ENCODE measurements at regions not wholly inside any gene's neighbourhood (a gene's known extent, or its start where the extent isn't known, plus 50 kb on each side); places are given as distances from the start of the nearest gene placed in this dataset.

GRCh38 chr5:101676646-101677045 is 619.4 kb downstream of the SLCO4C1 start:
- Histone ChIP-seq H3K27me3 (replicated peaks in 1 of 4; ENCODE audit: control insufficient read depth in 3 of 4, extremely low read depth in 1 of 4, insufficient read depth in 3 of 4, low read length in 3 of 4) (no peaks in the 10 kb centered on the region), H3K79me1 (ENCODE audit: low read depth, low read length) (no peaks in the 10 kb centered on the region), H3K23me2 (ENCODE audit: low read depth, low read length) (no peaks in the 10 kb centered on the region), H3K36me3 (ENCODE audit: control insufficient read depth in 2 of 4, insufficient read depth in 4 of 4, low read length in 3 of 4) (no peaks in the 10 kb centered on the region), H3K18ac (ENCODE audit: extremely low read depth, low read length) (no peak overlapping the region), H2BK120ac (replicated peaks; ENCODE audit: low read depth, low read length) (no peak overlapping the region), H4K8ac (ENCODE audit: extremely low read depth, insufficient read depth, low read length) (no peak overlapping the region), H3K9me3 (ENCODE audit: insufficient read depth in 2 of 2, low read depth in 1 of 2, low read length in 1 of 2) (no peaks in the 10 kb centered on the region), H4K5ac (ENCODE audit: insufficient read length, low read depth, low read length) (no peak overlapping the region), H3K79me2 (ENCODE audit: control insufficient read depth in 1 of 2, insufficient read depth in 2 of 2, low read length in 2 of 2) (no peaks in the 10 kb centered on the region), H2AK5ac (ENCODE audit: low read depth, low read length) (no peak overlapping the region), H3K4ac (replicated peaks; ENCODE audit: insufficient read length, low read depth, low read length) (no peak overlapping the region), H3K23ac (ENCODE audit: insufficient read length) (no peak overlapping the region), H3K4me2 (ENCODE audit: insufficient read depth in 1 of 2, low read depth in 2 of 2, low read length in 2 of 2) (no peak overlapping the region), H3K9ac (replicated peaks in 1 of 4; ENCODE audit: extremely low read depth in 1 of 4, low read depth in 3 of 4, low read length in 3 of 4) (no peak overlapping the region), H2BK15ac (ENCODE audit: low read length) (no peak overlapping the region), H4K91ac (replicated peaks; ENCODE audit: insufficient read length, low read length) (no peak overlapping the region), H2BK12ac (ENCODE audit: low read depth, low read length) (no peak overlapping the region), H3K4me3 (ENCODE audit: extremely low read depth in 1 of 4, insufficient read depth in 2 of 4, low read depth in 3 of 4, low read length in 4 of 4) (no peak overlapping the region), H3K4me1 (replicated peaks in 1 of 4; ENCODE audit: control insufficient read depth in 3 of 4, insufficient read depth in 4 of 4, low read length in 3 of 4) (peaks cover 0 to 3% (median under 1%) of the 10 kb centered on the region in 4 experiments; a peak in 2 of 7 replicates), H3K27ac (ENCODE audit: low read depth, low read length) (no peak overlapping the region), H4K20me1 (replicated peaks in 1 of 2; ENCODE audit: control insufficient read depth in 1 of 2, insufficient read depth in 2 of 2, low read length in 2 of 2) (no peaks in the 10 kb centered on the region), H3K56ac (replicated peaks; ENCODE audit: insufficient read length, low read depth, low read length) (no peak overlapping the region), H2BK20ac (ENCODE audit: low read length) (no peak overlapping the region), H3K14ac (ENCODE audit: insufficient read length) (no peak overlapping the region), H2BK5ac (ENCODE audit: low read depth, low read length) (no peak overlapping the region), H2AFZ (ENCODE audit: low read length) (no peak overlapping the region)
- FAIRE-seq: no peak
- ChIA-PET CTCF (ENCODE audit: partially characterized antibody) (interaction anchor here (0.6 kb wide), 1 partner anchor 619 kb away, joined by 3 read pairs; no protein-coding TSS in a partner anchor), POLR2A (ENCODE audit: partially characterized antibody) (no interaction called here)
- no peak for DNase-seq (ENCODE audit: low read depth in 1 of 2, low spot score in 2 of 2)
- 95% methylated on average over 2 of the region's 2 CpGs; no CpG with 5 or more reads in 1 of the 2 experiments for WGBS, 2 experiments (ENCODE audit: extremely low coverage in 1 of 2, insufficient coverage in 1 of 2, insufficient read length in 1 of 2, insufficient replicate concordance in 2 of 2, low coverage in 1 of 2, low lambda C conversion rate in 2 of 2, missing lambda C conversion rate in 1 of 2)
- TF ChIP-seq RAD21 (IDR thresholded peaks at IDR 0.05 in 1 of 2, conservative IDR thresholded peaks at IDR 0.05 in 1 of 2; ENCODE audit: low read depth in 2 of 2, low read length in 2 of 2) (no peak), SIRT6 (IDR thresholded peaks at IDR 0.05; ENCODE audit: low read length) (no peak), BCL11A (IDR thresholded peaks at IDR 0.05; ENCODE audit: low read depth in 2 of 2, low read length in 2 of 2) (no peak), SIN3A (conservative IDR thresholded peaks at IDR 0.05 in 1 of 2, IDR thresholded peaks at IDR 0.05 in 1 of 2; ENCODE audit: low read depth in 1 of 2, low read length in 2 of 2) (no peak), FOSL1 (IDR thresholded peaks at IDR 0.05; ENCODE audit: insufficient read depth, low read depth, low read length) (no peak), SAP30 (IDR thresholded peaks at IDR 0.05; ENCODE audit: insufficient read depth, insufficient replicate concordance, low read length) (no peak), JUN (IDR thresholded peaks at IDR 0.05; ENCODE audit: low read depth, low read length) (no peak), EZH2 (IDR thresholded peaks at IDR 0.05; ENCODE audit: low read depth, low read length, severe bottlenecking) (no peak), YY1 (IDR thresholded peaks at IDR 0.05; ENCODE audit: low read depth, low read length) (no peak)
- TF ChIP-seq, protein P1, sequence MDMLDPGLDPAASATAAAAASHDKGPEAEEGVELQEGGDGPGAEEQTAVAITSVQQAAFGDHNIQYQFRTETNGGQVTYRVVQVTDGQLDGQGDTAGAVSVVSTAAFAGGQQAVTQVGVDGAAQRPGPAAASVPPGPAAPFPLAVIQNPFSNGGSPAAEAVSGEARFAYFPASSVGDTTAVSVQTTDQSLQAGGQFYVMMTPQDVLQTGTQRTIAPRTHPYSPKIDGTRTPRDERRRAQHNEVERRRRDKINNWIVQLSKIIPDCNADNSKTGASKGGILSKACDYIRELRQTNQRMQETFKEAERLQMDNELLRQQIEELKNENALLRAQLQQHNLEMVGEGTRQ (IDR thresholded peaks at IDR 0.05; ENCODE audit: low read length): no peak

Measured in H1 (cell line).